Activated naive CD8-positive, alpha-beta T cell treated with anti-CD3 and anti-CD28 coated beads, Interleukin-2, amount 10 ng/mL, durations not matched to agents 7 days and 5 days (primary cell): ENCODE measurements at regions not wholly inside any gene's neighbourhood (a gene's known extent, or its start where the extent isn't known, plus 50 kb on each side); places are given as distances from the start of the nearest gene placed in this dataset.
"Not testable (repeated sequence)": the region's sequence is repeated elsewhere in the genome, so short reads cannot be mapped to it uniquely, and the experiment has no call there.

Experiments used
- ATAC-seq: fragments of 150-1000 bp; cut with Tn5 transposase; one replicate; pipeline ENCODE4 v1.10.0; 2021; ENCODE audit warnings: low read depth, moderate library complexity
- POLR2A ChIA-PET: fragments of 350-600 bp; sonication (Branson Sonifier 250); formaldehyde crosslinking; loops from one replicate; lab custom pipeline; 2021; ENCODE audit warnings: antibody characterized with exemption; lab: Charles Lee
- DNase-seq: peaks from one replicate; pipeline ENCODE4 v3.0.0; 2021
- H3K27ac Mint-ChIP-seq: one replicate; pipeline ENCODE4 v1.8.0; 2022; ENCODE audit warnings: mild to moderate bottlenecking, mixed read lengths
- H3K27me3 Mint-ChIP-seq: one replicate; pipeline ENCODE4 v1.8.0; 2022; ENCODE audit warnings: mild to moderate bottlenecking, moderate library complexity, mixed read lengths
- H3K36me3 Mint-ChIP-seq: one replicate; pipeline ENCODE4 v1.8.0; 2021; ENCODE audit warnings: mild to moderate bottlenecking, mixed read lengths
- H3K4me1 Mint-ChIP-seq: one replicate; pipeline ENCODE4 v1.8.0; 2021; ENCODE audit warnings: mixed read lengths
- H3K4me3 Mint-ChIP-seq: one replicate; pipeline ENCODE4 v1.8.0; 2022; ENCODE audit warnings: mild to moderate bottlenecking, moderate library complexity, mixed read lengths
- H3K9me3 Mint-ChIP-seq: one replicate; pipeline ENCODE4 v1.8.0; 2021; ENCODE audit warnings: mixed read lengths

DNA sequence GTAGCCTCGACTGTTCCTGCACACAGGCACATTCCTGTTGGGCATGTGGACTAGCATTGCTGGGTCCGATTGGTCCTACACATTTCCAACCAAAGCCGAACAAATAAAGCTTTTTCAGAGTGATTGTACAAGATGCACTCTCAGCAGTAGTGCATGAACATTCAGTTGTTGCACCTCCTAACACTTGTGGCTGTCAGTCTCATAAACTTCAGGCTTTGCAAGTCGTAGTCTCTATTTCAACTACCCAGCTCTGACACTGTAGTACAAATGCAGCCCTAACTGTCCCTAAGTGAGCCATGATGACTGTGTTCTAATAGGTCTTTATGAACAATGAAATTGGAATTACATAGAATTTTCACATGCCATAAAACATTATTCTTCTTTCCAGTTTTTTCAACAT lies 281.7 kb upstream of the ATP10A start:
- DNase-seq (no peak), ATAC-seq (no peak)
- Mint-ChIP-seq H3K27me3 (peaks cover 15% of the 10 kb centered on the region), H3K36me3 (no peaks in the 10 kb centered on the region), H3K9me3 (no peaks in the 10 kb centered on the region), H3K27ac (no peak overlapping the region), H3K4me3 (no peak overlapping the region), H3K4me1 (no peaks in the 10 kb centered on the region)
- POLR2A ChIA-PET = no interaction called here

GRCh38 chr15:26143221-26143620 lies 280.1 kb upstream of the ATP10A start:
- DNase-seq (no peak), ATAC-seq (no peak)
- POLR2A ChIA-PET = no interaction called here
- Mint-ChIP-seq H3K27ac (no peak overlapping the region), H3K36me3 (no peaks in the 10 kb centered on the region), H3K4me3 (no peak overlapping the region), H3K9me3 (no peaks in the 10 kb centered on the region), H3K4me1 (no peaks in the 10 kb centered on the region), H3K27me3 (peaks cover 15% of the 10 kb centered on the region)

DNA sequence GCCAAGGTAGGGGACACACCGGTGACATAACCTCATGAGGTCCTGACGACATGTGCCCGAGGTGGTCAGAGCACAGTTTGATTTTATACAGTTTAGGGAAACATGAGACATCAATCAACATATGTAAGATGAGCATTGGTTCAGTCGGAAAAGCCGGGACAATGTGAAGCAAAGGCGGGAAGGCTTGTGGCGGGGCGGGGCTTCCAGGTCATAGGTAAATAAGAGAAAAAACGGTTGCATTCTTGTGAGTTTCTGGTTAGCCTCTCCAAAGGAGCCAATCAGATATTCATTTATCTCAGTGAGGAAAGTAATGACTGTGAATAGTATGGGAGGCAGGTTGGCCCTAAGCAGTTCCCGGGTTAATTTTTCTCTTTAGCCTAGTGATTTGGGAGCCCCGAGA lies 271.7 kb upstream of the ATP10A start:
- Mint-ChIP-seq H3K4me3 (no peak overlapping the region), H3K9me3 (no peaks in the 10 kb centered on the region), H3K36me3 (no peaks in the 10 kb centered on the region), H3K27me3 (peaks cover 14% of the 10 kb centered on the region), H3K27ac (no peak overlapping the region), H3K4me1 (no peaks in the 10 kb centered on the region)
- POLR2A ChIA-PET = no interaction called here
- DNase-seq (no peak), ATAC-seq (no peak)

GRCh38 chr15:26134152-26134551 lies 271.0 kb upstream of the ATP10A start:
- ATAC-seq = no peak
- H3K4me3 Mint-ChIP-seq = no peak overlapping the region
- no peaks in the 10 kb centered on the region for H3K9me3 Mint-ChIP-seq
- peaks cover 18% of the 10 kb centered on the region for H3K27me3 Mint-ChIP-seq
- H3K27ac Mint-ChIP-seq = no peak overlapping the region
- H3K36me3 Mint-ChIP-seq = no peaks in the 10 kb centered on the region
- no peaks in the 10 kb centered on the region for H3K4me1 Mint-ChIP-seq
- no peak for DNase-seq
- POLR2A ChIA-PET = no interaction called here

- H3K36me3 Mint-ChIP-seq = no peaks in the 10 kb centered on the region
- H3K27me3 Mint-ChIP-seq = peaks cover 18% of the 10 kb centered on the region
- POLR2A ChIA-PET = no interaction called here
- ATAC-seq (no peak), DNase-seq (no peak)
- no peaks in the 10 kb centered on the region for H3K4me1 Mint-ChIP-seq
- no peak overlapping the region for H3K4me3 Mint-ChIP-seq
- H3K27ac Mint-ChIP-seq = no peak overlapping the region
- H3K9me3 Mint-ChIP-seq = no peaks in the 10 kb centered on the region
Measured at GRCh38 chr15:26132811-26133210, 269.7 kb upstream of the ATP10A start.

- Mint-ChIP-seq H3K9me3 (no peaks in the 10 kb centered on the region), H3K27me3 (peaks cover 18% of the 10 kb centered on the region), H3K4me1 (no peaks in the 10 kb centered on the region), H3K36me3 (no peaks in the 10 kb centered on the region), H3K4me3 (no peak overlapping the region), H3K27ac (no peak overlapping the region)
- POLR2A ChIA-PET = no interaction called here
- no peak for ATAC-seq
- no peak for DNase-seq
Measured at GRCh38 chr15:26129852-26130251, 266.7 kb upstream of the ATP10A start.

DNA sequence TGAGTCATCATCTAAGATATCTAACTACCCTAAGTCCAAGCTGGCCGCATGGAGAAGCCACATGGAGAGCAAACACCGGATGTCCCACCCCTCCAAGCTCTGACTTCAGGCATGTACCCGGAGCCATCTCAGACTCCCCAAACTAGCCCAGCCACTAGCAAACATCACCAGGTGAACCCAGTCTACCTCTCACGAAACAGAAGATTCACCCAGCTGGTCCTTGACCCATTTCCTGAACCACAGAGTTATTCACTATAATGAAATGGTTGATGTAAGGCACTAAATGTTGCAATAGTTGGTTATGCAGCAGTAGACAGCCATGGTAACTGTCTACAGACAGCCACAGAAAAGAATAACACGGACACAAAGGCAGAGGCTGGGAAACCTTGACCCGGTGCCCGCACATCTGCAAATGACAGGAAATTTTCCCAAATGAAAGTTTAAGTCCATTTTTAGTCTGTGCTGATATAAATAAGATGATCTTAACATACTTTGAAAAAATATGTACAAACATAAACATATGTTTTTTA lies 265.5 kb upstream of the ATP10A start:
- peaks cover 17% of the 10 kb centered on the region for H3K27me3 Mint-ChIP-seq
- H3K4me1 Mint-ChIP-seq = no peaks in the 10 kb centered on the region
- no peak overlapping the region for H3K4me3 Mint-ChIP-seq
- no peak overlapping the region for H3K27ac Mint-ChIP-seq
- no peak for DNase-seq
- H3K9me3 Mint-ChIP-seq = no peaks in the 10 kb centered on the region
- ATAC-seq = no peak
- no peaks in the 10 kb centered on the region for H3K36me3 Mint-ChIP-seq
- POLR2A ChIA-PET = no interaction called here

DNA sequence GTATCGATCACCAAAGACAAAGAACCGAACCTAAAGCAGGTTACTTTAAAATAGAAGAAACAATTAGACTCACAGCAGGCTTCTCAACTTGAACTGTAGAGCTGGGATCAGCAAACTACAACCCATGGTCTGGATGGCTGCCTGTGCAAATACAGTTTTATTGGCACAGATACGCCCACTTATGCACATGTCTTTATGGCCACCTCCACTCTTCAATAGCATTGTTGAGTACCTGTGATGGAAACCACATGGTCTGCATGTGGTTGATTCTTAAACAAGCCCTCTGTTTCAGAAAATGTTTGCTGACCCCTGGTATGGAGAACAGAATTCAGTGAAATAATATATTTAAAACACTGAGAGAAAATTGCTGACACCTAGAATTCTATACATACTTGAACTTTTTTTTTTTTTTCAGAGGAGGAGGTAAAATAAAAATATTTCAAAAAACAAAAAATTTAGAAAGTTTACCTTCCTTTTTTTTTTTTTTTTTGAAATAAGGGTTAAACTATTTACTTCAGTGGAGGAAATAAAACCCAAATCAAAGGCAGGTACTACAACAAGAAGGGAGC lies 263.8 kb upstream of the ATP10A start:
- no peaks in the 10 kb centered on the region for H3K4me1 Mint-ChIP-seq
- no peaks in the 10 kb centered on the region for H3K9me3 Mint-ChIP-seq
- H3K36me3 Mint-ChIP-seq = no peaks in the 10 kb centered on the region
- no peak overlapping the region for H3K4me3 Mint-ChIP-seq
- peaks cover 10% of the 10 kb centered on the region for H3K27me3 Mint-ChIP-seq
- no peak for ATAC-seq
- DNase-seq = no peak
- no peak overlapping the region for H3K27ac Mint-ChIP-seq
- POLR2A ChIA-PET = no interaction called here

DNA sequence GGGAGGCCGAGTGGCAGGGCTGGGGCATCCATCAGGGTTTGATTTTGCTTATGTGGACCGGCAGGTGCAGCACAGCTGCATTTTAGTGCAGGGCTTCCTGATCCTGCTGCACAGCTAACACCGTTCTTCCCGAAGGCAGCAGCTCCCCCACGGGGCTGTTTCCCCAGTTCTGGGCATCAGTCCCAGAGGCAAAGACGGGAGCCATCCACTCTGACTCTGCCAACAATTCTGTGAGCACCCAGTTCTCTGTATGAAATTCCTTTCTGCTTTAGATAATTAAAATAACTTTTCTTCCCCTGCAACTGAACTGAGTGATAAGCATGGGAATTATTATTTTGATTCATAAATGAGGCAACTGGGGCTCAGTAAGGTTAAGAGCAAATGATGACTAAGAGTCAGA lies 262.9 kb upstream of the ATP10A start:
- Mint-ChIP-seq H3K36me3 (no peaks in the 10 kb centered on the region), H3K9me3 (no peaks in the 10 kb centered on the region), H3K27me3 (peaks cover 8% of the 10 kb centered on the region), H3K4me1 (no peaks in the 10 kb centered on the region), H3K4me3 (no peak overlapping the region), H3K27ac (no peak overlapping the region)
- POLR2A ChIA-PET = no interaction called here
- DNase-seq (no peak), ATAC-seq (no peak)

- DNase-seq = no peak
- no peak overlapping the region for H3K4me3 Mint-ChIP-seq
- no peak for ATAC-seq
- peaks cover 8% of the 10 kb centered on the region for H3K27me3 Mint-ChIP-seq
- POLR2A ChIA-PET = no interaction called here
- H3K4me1 Mint-ChIP-seq = no peaks in the 10 kb centered on the region
- no peaks in the 10 kb centered on the region for H3K9me3 Mint-ChIP-seq
- H3K36me3 Mint-ChIP-seq = no peaks in the 10 kb centered on the region
- no peak overlapping the region for H3K27ac Mint-ChIP-seq
Measured at GRCh38 chr15:26125664-26126063, 262.5 kb upstream of the ATP10A start.

- Mint-ChIP-seq H3K4me3 (no peak overlapping the region), H3K36me3 (no peaks in the 10 kb centered on the region), H3K9me3 (no peaks in the 10 kb centered on the region), H3K4me1 (no peaks in the 10 kb centered on the region), H3K27me3 (no peaks in the 10 kb centered on the region), H3K27ac (no peak overlapping the region)
- ATAC-seq = no peak
- DNase-seq = no peak
- POLR2A ChIA-PET = no interaction called here
Measured at GRCh38 chr15:26119322-26119721, 256.2 kb upstream of the ATP10A start.

DNA sequence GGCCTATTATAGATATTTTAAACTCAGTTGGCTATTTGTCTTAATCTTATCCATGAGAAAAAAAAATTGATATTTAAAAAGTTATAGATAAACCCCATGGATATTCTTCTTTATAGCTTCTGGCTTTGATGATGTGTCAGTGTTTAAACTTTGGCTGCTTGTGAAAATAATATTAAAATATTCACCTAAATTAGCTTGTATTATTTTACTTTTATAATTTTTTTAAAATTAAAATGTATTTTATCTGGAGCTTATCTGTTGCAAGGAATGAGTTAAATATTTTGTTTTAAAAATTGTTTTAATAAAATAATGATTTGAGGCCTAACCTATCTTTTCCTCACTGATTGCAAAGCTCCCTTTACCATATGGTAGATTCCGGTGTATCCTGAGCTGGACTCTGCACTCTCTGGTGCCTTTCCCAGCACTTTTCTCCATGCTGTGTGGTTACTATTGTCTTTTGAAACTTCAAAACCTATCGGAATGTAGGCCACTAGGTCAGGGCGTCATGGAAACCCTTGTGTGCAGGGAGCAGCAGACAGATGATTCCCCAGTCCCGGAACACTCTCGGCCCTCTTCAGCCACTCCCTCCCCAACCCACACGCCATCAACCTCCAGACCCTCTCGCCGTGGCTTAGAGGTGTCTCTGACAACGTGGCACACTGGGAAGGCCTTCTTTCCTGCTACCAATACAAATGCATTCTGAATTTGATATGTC lies 252.3 kb upstream of the ATP10A start:
- Mint-ChIP-seq H3K9me3 (no peaks in the 10 kb centered on the region), H3K4me3 (no peak overlapping the region), H3K36me3 (no peaks in the 10 kb centered on the region), H3K27me3 (peaks cover 1% of the 10 kb centered on the region), H3K4me1 (no peaks in the 10 kb centered on the region), H3K27ac (no peak overlapping the region)
- POLR2A ChIA-PET = no interaction called here
- ATAC-seq (no peak), DNase-seq (no peak)

GRCh38 chr15:26114128-26114527 lies 251.0 kb upstream of the ATP10A start:
- H3K36me3 Mint-ChIP-seq, ATAC-seq, H3K4me3 Mint-ChIP-seq, DNase-seq, H3K9me3 Mint-ChIP-seq, H3K4me1 Mint-ChIP-seq, H3K27me3 Mint-ChIP-seq, POLR2A ChIA-PET, H3K27ac Mint-ChIP-seq: not testable (repeated sequence)

- Mint-ChIP-seq H3K27me3 (peaks cover 1% of the 10 kb centered on the region), H3K36me3 (no peaks in the 10 kb centered on the region), H3K4me1 (no peaks in the 10 kb centered on the region), H3K27ac (no peak overlapping the region), H3K9me3 (no peaks in the 10 kb centered on the region), H3K4me3 (no peak overlapping the region)
- ATAC-seq (no peak), DNase-seq (no peak)
- POLR2A ChIA-PET = no interaction called here
Measured at GRCh38 chr15:26113296-26113695, 250.2 kb upstream of the ATP10A start.
